ENCODE measurements at regions not wholly inside any gene's neighbourhood (a gene's known extent, or its start where the extent isn't known, plus 50 kb on each side); places are given as distances from the start of the nearest gene placed in this dataset.

- DNase-seq (ENCODE audit: low spot score), result no peak
- no peaks in the 10 kb centered on the region for H3K79me1 ChIP-seq (ENCODE audit: low read depth, low read length)
These were observed 97.4 kb upstream of the DDX18 start for GRCh38 chr2:117717072-117717471.

GRCh38 chr2:117718048-117718447 lies 96.4 kb upstream of the DDX18 start:
- H3K4ac ChIP-seq (ENCODE audit: low read length), result no peak overlapping the region
- H4K8ac ChIP-seq (ENCODE audit: low read depth, low read length), result no peak overlapping the region
- no peak overlapping the region for H3K23ac ChIP-seq (ENCODE audit: low read depth, low read length, poor library complexity)
- H2BK5ac ChIP-seq (ENCODE audit: low read length), result no peak overlapping the region
- H3K36me3 ChIP-seq (replicated peaks in 1 of 2; ENCODE audit: control insufficient read depth in 2 of 2, insufficient read depth in 2 of 2, low read length in 2 of 2), result no peaks in the 10 kb centered on the region
- no peak overlapping the region for H3K9ac ChIP-seq (ENCODE audit: low read depth, low read length, poor library complexity)
- no peak overlapping the region for H2BK15ac ChIP-seq (ENCODE audit: low read length)
- H3K18ac ChIP-seq (ENCODE audit: low read length), result no peak overlapping the region
- no peak overlapping the region for H2BK120ac ChIP-seq (ENCODE audit: low read depth, low read length)
- no peaks in the 10 kb centered on the region for H3K79me1 ChIP-seq (ENCODE audit: low read depth, low read length)
- DNase-seq (ENCODE audit: low spot score), result no peak
- H3K4me2 ChIP-seq (ENCODE audit: insufficient read depth, low read length, poor library complexity, severe bottlenecking), result no peak overlapping the region
- H3K27me3 ChIP-seq (ENCODE audit: control insufficient read depth in 3 of 3, insufficient read depth in 3 of 3, low read depth in 1 of 3, low read length in 3 of 3), result no peaks in the 10 kb centered on the region
- no peak overlapping the region for H3K14ac ChIP-seq (ENCODE audit: low read length)
- H3K27ac ChIP-seq (replicated peaks; ENCODE audit: low read length), result no peak overlapping the region
- no CpG with 5 or more reads among the region's 3 CpGs for WGBS, 2 donors (ENCODE audit: extremely low coverage in 2 of 2, insufficient read length in 2 of 2, insufficient replicate concordance in 1 of 2)
- no peak overlapping the region for H2AFZ ChIP-seq (ENCODE audit: low read length)
- peaks cover 1% of the 10 kb centered on the region in 2 donors for H3K4me1 ChIP-seq (ENCODE audit: control insufficient read depth in 2 of 2, insufficient read depth in 1 of 2, low read depth in 1 of 2, low read length in 2 of 2)
- H2BK12ac ChIP-seq (ENCODE audit: low read length), result no peak overlapping the region
- H4K91ac ChIP-seq (ENCODE audit: low read depth, low read length, poor library complexity), result no peak overlapping the region
- H2AK5ac ChIP-seq (ENCODE audit: low read depth, low read length), result no peak overlapping the region
- no peak overlapping the region for H3K4me3 ChIP-seq (ENCODE audit: low read length in 2 of 2)
- no peaks in the 10 kb centered on the region for H3K9me3 ChIP-seq (replicated peaks in 1 of 2; ENCODE audit: control insufficient read depth in 2 of 2, insufficient read depth in 1 of 2, low read depth in 1 of 2, low read length in 2 of 2)

More at GRCh38 chr2:117717072-117717471, 97.4 kb upstream of the DDX18 start:
- WGBS, 2 donors (ENCODE audit: extremely low coverage in 2 of 2, insufficient read length in 2 of 2, insufficient replicate concordance in 1 of 2), result no CpG with 5 or more reads among the region's 6 CpGs
- Histone ChIP-seq H2BK12ac (ENCODE audit: low read length) (no peak overlapping the region), H2BK15ac (ENCODE audit: low read length) (no peak overlapping the region), H2BK120ac (ENCODE audit: low read depth, low read length) (no peak overlapping the region), H3K36me3 (replicated peaks in 1 of 2; ENCODE audit: control insufficient read depth in 2 of 2, insufficient read depth in 2 of 2, low read length in 2 of 2) (no peaks in the 10 kb centered on the region), H3K4ac (ENCODE audit: low read length) (no peak overlapping the region), H3K14ac (ENCODE audit: low read length) (no peak overlapping the region), H3K27ac (replicated peaks; ENCODE audit: low read length) (no peak overlapping the region), H3K18ac (ENCODE audit: low read length) (no peak overlapping the region), H4K8ac (ENCODE audit: low read depth, low read length) (no peak overlapping the region), H2BK5ac (ENCODE audit: low read length) (no peak overlapping the region), H3K4me3 (ENCODE audit: low read length in 2 of 2) (no peak overlapping the region), H3K27me3 (ENCODE audit: control insufficient read depth in 3 of 3, insufficient read depth in 3 of 3, low read depth in 1 of 3, low read length in 3 of 3) (no peaks in the 10 kb centered on the region), H3K4me1 (ENCODE audit: control insufficient read depth in 2 of 2, insufficient read depth in 1 of 2, low read depth in 1 of 2, low read length in 2 of 2) (peaks cover 1% of the 10 kb centered on the region in 2 donors), H2AFZ (ENCODE audit: low read length) (peak overlapping the region; percentile 74), H3K9ac (ENCODE audit: low read depth, low read length, poor library complexity) (no peak overlapping the region), H3K4me2 (ENCODE audit: insufficient read depth, low read length, poor library complexity, severe bottlenecking) (no peak overlapping the region), H3K9me3 (replicated peaks in 1 of 2; ENCODE audit: control insufficient read depth in 2 of 2, insufficient read depth in 1 of 2, low read depth in 1 of 2, low read length in 2 of 2) (no peaks in the 10 kb centered on the region), H3K23ac (ENCODE audit: low read depth, low read length, poor library complexity) (no peak overlapping the region), H2AK5ac (ENCODE audit: low read depth, low read length) (no peak overlapping the region), H4K91ac (ENCODE audit: low read depth, low read length, poor library complexity) (no peak overlapping the region)

GRCh38 chr2:117720765-117721164 lies 93.7 kb upstream of the DDX18 start:
- no peak overlapping the region for H3K4ac ChIP-seq (ENCODE audit: low read length)
- no peak overlapping the region for H3K4me2 ChIP-seq (ENCODE audit: insufficient read depth, low read length, poor library complexity, severe bottlenecking)
- H2AFZ ChIP-seq (ENCODE audit: low read length), result no peak overlapping the region
- no peak overlapping the region for H2AK5ac ChIP-seq (ENCODE audit: low read depth, low read length)
- H3K27ac ChIP-seq (replicated peaks; ENCODE audit: low read length), result no peak overlapping the region
- H3K18ac ChIP-seq (ENCODE audit: low read length), result no peak overlapping the region
- H2BK120ac ChIP-seq (ENCODE audit: low read depth, low read length), result no peak overlapping the region
- H2BK5ac ChIP-seq (ENCODE audit: low read length), result no peak overlapping the region
- DNase-seq (ENCODE audit: low spot score), result no peak
- H3K4me3 ChIP-seq (ENCODE audit: low read length in 2 of 2), result no peak overlapping the region
- no peak overlapping the region for H3K14ac ChIP-seq (ENCODE audit: low read length)
- peaks cover 1% of the 10 kb centered on the region in 2 donors for H3K4me1 ChIP-seq (ENCODE audit: control insufficient read depth in 2 of 2, insufficient read depth in 1 of 2, low read depth in 1 of 2, low read length in 2 of 2)
- no peaks in the 10 kb centered on the region for H3K79me1 ChIP-seq (ENCODE audit: low read depth, low read length)
- no peak overlapping the region for H4K8ac ChIP-seq (ENCODE audit: low read depth, low read length)
- H2BK12ac ChIP-seq (ENCODE audit: low read length), result no peak overlapping the region
- no peak overlapping the region for H4K91ac ChIP-seq (ENCODE audit: low read depth, low read length, poor library complexity)
- no peaks in the 10 kb centered on the region for H3K36me3 ChIP-seq (replicated peaks in 1 of 2; ENCODE audit: control insufficient read depth in 2 of 2, insufficient read depth in 2 of 2, low read length in 2 of 2)
- H2BK15ac ChIP-seq (ENCODE audit: low read length), result no peak overlapping the region
- H3K9me3 ChIP-seq (replicated peaks in 1 of 2; ENCODE audit: control insufficient read depth in 2 of 2, insufficient read depth in 1 of 2, low read depth in 1 of 2, low read length in 2 of 2), result no peaks in the 10 kb centered on the region
- H3K23ac ChIP-seq (ENCODE audit: low read depth, low read length, poor library complexity), result no peak overlapping the region
- H3K9ac ChIP-seq (ENCODE audit: low read depth, low read length, poor library complexity), result no peak overlapping the region
- WGBS, 2 donors (ENCODE audit: extremely low coverage in 2 of 2, insufficient read length in 2 of 2, insufficient replicate concordance in 1 of 2), result no CpG with 5 or more reads among the region's 2 CpGs
- H3K27me3 ChIP-seq (ENCODE audit: control insufficient read depth in 3 of 3, insufficient read depth in 3 of 3, low read depth in 1 of 3, low read length in 3 of 3), result no peaks in the 10 kb centered on the region

GRCh38 chr2:117723483-117723882 lies 91.0 kb upstream of the DDX18 start:
- H3K14ac ChIP-seq (ENCODE audit: low read length), result no peak overlapping the region
- WGBS, 2 donors (ENCODE audit: extremely low coverage in 2 of 2, insufficient read length in 2 of 2, insufficient replicate concordance in 1 of 2), result no CpG with 5 or more reads among the region's 2 CpGs
- H4K91ac ChIP-seq (ENCODE audit: low read depth, low read length, poor library complexity), result no peak overlapping the region
- DNase-seq (ENCODE audit: low spot score), result no peak
- H3K9ac ChIP-seq (ENCODE audit: low read depth, low read length, poor library complexity), result no peak overlapping the region
- no peak overlapping the region for H2AFZ ChIP-seq (ENCODE audit: low read length)
- no peak overlapping the region for H3K18ac ChIP-seq (ENCODE audit: low read length)
- no peak overlapping the region for H3K23ac ChIP-seq (ENCODE audit: low read depth, low read length, poor library complexity)
- H3K79me1 ChIP-seq (ENCODE audit: low read depth, low read length), result no peaks in the 10 kb centered on the region
- H3K4me3 ChIP-seq (ENCODE audit: low read length in 2 of 2), result no peak overlapping the region
- no peak overlapping the region for H2BK12ac ChIP-seq (ENCODE audit: low read length)
- no peaks in the 10 kb centered on the region for H3K9me3 ChIP-seq (replicated peaks in 1 of 2; ENCODE audit: control insufficient read depth in 2 of 2, insufficient read depth in 1 of 2, low read depth in 1 of 2, low read length in 2 of 2)
- no peak overlapping the region for H3K4me2 ChIP-seq (ENCODE audit: insufficient read depth, low read length, poor library complexity, severe bottlenecking)
- H3K27me3 ChIP-seq (ENCODE audit: control insufficient read depth in 3 of 3, insufficient read depth in 3 of 3, low read depth in 1 of 3, low read length in 3 of 3), result no peaks in the 10 kb centered on the region
- no peak overlapping the region for H2BK120ac ChIP-seq (ENCODE audit: low read depth, low read length)
- no peak overlapping the region for H2AK5ac ChIP-seq (ENCODE audit: low read depth, low read length)
- no peak overlapping the region for H2BK15ac ChIP-seq (ENCODE audit: low read length)
- no peak overlapping the region for H3K27ac ChIP-seq (replicated peaks; ENCODE audit: low read length)
- H2BK5ac ChIP-seq (ENCODE audit: low read length), result no peak overlapping the region
- H4K8ac ChIP-seq (ENCODE audit: low read depth, low read length), result no peak overlapping the region
- no peak overlapping the region for H3K4ac ChIP-seq (ENCODE audit: low read length)
- no peaks in the 10 kb centered on the region for H3K36me3 ChIP-seq (replicated peaks in 1 of 2; ENCODE audit: control insufficient read depth in 2 of 2, insufficient read depth in 2 of 2, low read length in 2 of 2)
- H3K4me1 ChIP-seq (ENCODE audit: control insufficient read depth in 2 of 2, insufficient read depth in 1 of 2, low read depth in 1 of 2, low read length in 2 of 2), result peaks cover 0 to 1% of the 10 kb centered on the region in 2 donors

All from neuronal stem cell (in vitro differentiated cells).